ENCODE measurements at regions not wholly inside any gene's neighbourhood (a gene's known extent, or its start where the extent isn't known, plus 50 kb on each side); places are given as distances from the start of the nearest gene placed in this dataset.

DNA sequence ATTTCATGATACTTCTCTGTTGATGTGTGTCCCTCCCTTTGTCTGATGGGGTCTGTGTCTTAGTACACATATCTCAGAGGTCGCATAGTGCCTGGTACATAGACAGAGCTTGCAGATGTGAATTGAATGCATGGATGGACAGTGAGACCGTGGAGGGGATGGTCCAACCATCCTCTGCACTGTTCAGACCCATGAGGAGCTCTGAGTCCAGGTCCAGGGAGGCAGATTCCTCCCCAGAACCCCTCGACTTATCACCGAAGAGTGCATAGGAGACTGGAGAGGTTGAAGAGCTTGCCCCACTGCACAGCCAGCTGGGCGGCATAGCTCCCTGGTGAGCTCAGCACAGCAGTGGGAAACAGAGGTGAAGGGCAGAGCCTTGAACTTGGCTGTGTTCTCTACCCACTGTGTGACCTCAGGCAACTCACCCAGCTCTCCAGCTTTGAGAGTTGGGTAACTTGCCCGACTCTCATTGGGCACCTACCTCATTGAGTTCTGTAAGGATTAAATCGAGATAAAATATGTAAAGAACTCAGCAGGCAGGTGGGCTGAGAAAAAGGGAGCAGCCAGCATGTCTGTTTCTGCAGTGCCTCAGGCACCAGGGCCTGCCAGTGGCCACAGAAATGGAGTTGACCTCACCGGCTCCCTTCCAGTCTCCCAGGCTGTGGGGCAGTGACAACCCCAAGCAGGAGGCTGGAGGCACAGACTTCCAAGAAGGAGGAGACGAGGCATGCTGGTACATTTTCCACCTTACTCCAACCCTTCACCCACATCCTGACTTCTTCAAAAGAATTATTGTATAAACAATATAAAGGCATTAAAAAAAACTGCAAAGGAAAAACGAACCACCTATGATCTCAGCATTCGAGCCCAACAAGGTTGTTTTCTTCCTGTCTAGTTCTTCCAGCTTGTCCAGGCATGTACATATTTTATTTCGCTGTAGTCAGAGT, 54.1 kb upstream of the TFRC start:
- H3K27ac ChIP-seq (ENCODE audit: extremely low read depth, low read depth, low read length), result peak overlapping the region; percentile 8; the same call in 1 of the 3 replicates
- H3K4me3 ChIP-seq, result no peak overlapping the region
- peak overlapping the region in 1 of 2 experiments; percentile 83; a peak in 2 of 4 replicates for H3K9ac ChIP-seq (ENCODE audit: insufficient read depth in 1 of 2, low read depth in 2 of 2, low read length in 2 of 2)
- FAIRE-seq (no peak), ATAC-seq (peak; percentile 17), DNase-seq (ENCODE audit: extremely low read depth in 1 of 4, low spot score in 3 of 4) (no peak)
- ChIA-PET CTCF (ENCODE audit: low intra/inter-chr PET ratio) (no interaction called here), POLR2A (interaction anchor here (0.6 to 10.0 kb wide), 6 partner anchors 5 to 87 kb away, joined by 3 to 103 read pairs (median 4); no protein-coding TSS in a partner anchor)
- WGBS (ENCODE audit: insufficient coverage, low coverage, missing lambda C conversion rate), result 63% methylated on average over 12 of the region's 12 CpGs
- peaks cover 7% of the 10 kb centered on the region; the same call in 2 of the 3 replicates for H3K79me2 ChIP-seq (ENCODE audit: control insufficient read depth, insufficient read depth, low read length)
- BruUV-seq (replicated peaks), result no TSS peak
- in situ Hi-C loops (cut with MboI) (no loop called here), intact Hi-C loops (cut with micrococcal nuclease) (no loop called here)
- no peak overlapping the region for H3K4me2 ChIP-seq (ENCODE audit: insufficient read depth, low read length)
- no peaks in the 10 kb centered on the region for H3K36me3 ChIP-seq (ENCODE audit: control insufficient read depth, insufficient read depth, low read length)
- peaks cover 27 to 29% of the 10 kb centered on the region in 2 experiments for H3K4me1 ChIP-seq (replicated peaks in 1 of 2; ENCODE audit: control insufficient read depth in 2 of 2, insufficient read depth in 2 of 2, low read length in 2 of 2)
- no peaks in the 10 kb centered on the region for H3K9me3 ChIP-seq (replicated peaks; ENCODE audit: control insufficient read depth, insufficient read depth, low read depth, low read length)
- no peaks in the 10 kb centered on the region for H4K20me1 ChIP-seq (replicated peaks; ENCODE audit: control insufficient read depth, insufficient read depth, low read length)
- TF ChIP-seq, protein P1, sequence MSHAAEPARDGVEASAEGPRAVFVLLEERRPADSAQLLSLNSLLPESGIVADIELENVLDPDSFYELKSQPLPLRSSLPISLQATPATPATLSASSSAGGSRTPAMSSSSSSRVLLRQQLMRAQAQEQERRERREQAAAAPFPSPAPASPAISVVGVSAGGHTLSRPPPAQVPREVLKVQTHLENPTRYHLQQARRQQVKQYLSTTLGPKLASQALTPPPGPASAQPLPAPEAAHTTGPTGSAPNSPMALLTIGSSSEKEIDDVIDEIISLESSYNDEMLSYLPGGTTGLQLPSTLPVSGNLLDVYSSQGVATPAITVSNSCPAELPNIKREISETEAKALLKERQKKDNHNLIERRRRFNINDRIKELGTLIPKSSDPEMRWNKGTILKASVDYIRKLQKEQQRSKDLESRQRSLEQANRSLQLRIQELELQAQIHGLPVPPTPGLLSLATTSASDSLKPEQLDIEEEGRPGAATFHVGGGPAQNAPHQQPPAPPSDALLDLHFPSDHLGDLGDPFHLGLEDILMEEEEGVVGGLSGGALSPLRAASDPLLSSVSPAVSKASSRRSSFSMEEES (CRISPR knock-in tag; IDR thresholded peaks at IDR 0.05), result no peak
- TF ChIP-seq, protein P2, sequence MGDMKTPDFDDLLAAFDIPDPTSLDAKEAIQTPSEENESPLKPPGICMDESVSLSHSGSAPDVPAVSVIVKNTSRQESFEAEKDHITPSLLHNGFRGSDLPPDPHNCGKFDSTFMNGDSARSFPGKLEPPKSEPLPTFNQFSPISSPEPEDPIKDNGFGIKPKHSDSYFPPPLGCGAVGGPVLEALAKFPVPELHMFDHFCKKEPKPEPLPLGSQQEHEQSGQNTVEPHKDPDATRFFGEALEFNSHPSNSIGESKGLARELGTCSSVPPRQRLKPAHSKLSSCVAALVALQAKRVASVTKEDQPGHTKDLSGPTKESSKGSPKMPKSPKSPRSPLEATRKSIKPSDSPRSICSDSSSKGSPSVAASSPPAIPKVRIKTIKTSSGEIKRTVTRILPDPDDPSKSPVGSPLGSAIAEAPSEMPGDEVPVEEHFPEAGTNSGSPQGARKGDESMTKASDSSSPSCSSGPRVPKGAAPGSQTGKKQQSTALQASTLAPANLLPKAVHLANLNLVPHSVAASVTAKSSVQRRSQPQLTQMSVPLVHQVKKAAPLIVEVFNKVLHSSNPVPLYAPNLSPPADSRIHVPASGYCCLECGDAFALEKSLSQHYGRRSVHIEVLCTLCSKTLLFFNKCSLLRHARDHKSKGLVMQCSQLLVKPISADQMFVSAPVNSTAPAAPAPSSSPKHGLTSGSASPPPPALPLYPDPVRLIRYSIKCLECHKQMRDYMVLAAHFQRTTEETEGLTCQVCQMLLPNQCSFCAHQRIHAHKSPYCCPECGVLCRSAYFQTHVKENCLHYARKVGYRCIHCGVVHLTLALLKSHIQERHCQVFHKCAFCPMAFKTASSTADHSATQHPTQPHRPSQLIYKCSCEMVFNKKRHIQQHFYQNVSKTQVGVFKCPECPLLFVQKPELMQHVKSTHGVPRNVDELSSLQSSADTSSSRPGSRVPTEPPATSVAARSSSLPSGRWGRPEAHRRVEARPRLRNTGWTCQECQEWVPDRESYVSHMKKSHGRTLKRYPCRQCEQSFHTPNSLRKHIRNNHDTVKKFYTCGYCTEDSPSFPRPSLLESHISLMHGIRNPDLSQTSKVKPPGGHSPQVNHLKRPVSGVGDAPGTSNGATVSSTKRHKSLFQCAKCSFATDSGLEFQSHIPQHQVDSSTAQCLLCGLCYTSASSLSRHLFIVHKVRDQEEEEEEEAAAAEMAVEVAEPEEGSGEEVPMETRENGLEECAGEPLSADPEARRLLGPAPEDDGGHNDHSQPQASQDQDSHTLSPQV (IDR thresholded peaks at IDR 0.05), result 0 out of 2 replicates have a peak, but pooled peaks have one; percentile 22
- no peaks in the 10 kb centered on the region for H3K9me1 ChIP-seq (ENCODE audit: control insufficient read depth, insufficient read depth, low read length)
- H3K27me3 ChIP-seq (ENCODE audit: control insufficient read depth in 2 of 2, insufficient read depth in 2 of 2, low read length in 2 of 2), result no peaks in the 10 kb centered on the region
- H2AFZ ChIP-seq (ENCODE audit: low read depth, low read length), result peak overlapping the region; percentile 5

Measured in K562 (cell line).